ENCODE measurements at regions not wholly inside any gene's neighbourhood (a gene's known extent, or its start where the extent isn't known, plus 50 kb on each side); places are given as distances from the start of the nearest gene placed in this dataset.
"Not testable (repeated sequence)": the region's sequence is repeated elsewhere in the genome, so short reads cannot be mapped to it uniquely, and the experiment has no call there.

- DNase-seq (ENCODE audit: extremely low read depth in 1 of 11, low read depth in 9 of 11, low spot score in 4 of 11) = no peak
Observed at GRCh38 chr16:54985156-54985555, 54.5 kb downstream of the IRX5 start.

- DNase-seq (ENCODE audit: extremely low read depth in 1 of 11, low read depth in 9 of 11, low spot score in 4 of 11) = no peak
Observed at GRCh38 chr16:54985668-54986067, 55.0 kb downstream of the IRX5 start.

- DNase-seq (ENCODE audit: extremely low read depth in 1 of 11, low read depth in 9 of 11, low spot score in 4 of 11) = no peak
Observed at GRCh38 chr16:54986409-54986808, 55.7 kb downstream of the IRX5 start.

- DNase-seq (ENCODE audit: extremely low read depth in 1 of 11, low read depth in 9 of 11, low spot score in 4 of 11) = no peak
Observed at GRCh38 chr16:54987081-54987480, 56.4 kb downstream of the IRX5 start.

GRCh38 chr16:54991525-54991924 is 60.9 kb downstream of the IRX5 start:
- no peak for DNase-seq (ENCODE audit: extremely low read depth in 1 of 11, low read depth in 9 of 11, low spot score in 4 of 11)

DNA sequence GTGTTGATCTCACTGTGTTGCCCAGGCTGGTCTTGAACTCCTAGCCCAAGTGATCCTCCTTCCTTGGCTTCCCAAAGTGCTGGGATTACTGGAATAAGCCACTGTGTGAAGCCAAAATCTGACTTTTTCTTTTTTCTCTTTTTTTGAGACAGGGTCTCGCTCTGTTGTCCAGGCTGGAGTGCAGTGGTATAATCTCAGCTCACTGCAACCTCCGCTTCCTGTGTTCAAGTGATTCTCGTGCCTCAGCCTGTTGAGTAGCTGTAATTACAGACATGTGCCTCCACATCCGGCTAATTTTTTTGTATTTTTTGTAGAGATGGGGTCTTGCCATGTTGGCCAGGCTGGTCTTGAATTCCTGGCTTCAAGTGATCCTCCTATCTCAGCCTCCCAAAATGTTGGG is 61.3 kb downstream of the IRX5 start:
- not testable (repeated sequence) for DNase-seq (ENCODE audit: extremely low read depth in 1 of 11, low read depth in 9 of 11, low spot score in 4 of 11)

- no peak for DNase-seq (ENCODE audit: extremely low read depth in 1 of 11, low read depth in 9 of 11, low spot score in 4 of 11)
Observed at GRCh38 chr16:54993106-54993895, 62.6 kb downstream of the IRX5 start.

DNA sequence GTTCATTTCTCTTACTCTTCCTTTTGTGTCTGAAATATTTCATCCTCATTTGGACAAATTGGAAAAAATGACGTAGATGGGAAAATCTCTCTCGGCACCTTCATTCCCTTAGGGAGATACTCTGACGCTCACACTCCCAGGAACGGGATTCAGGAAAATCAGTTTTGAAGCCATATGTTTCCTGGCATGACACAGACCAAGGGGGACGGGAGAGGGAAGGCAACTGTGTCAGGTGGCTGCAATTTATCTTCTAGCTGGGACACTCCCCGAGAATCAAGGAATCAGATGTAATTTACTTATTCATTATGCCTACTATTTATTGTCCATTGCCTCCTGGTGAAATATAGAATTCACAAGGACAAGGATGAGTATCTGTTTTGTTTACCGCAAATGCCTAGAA is 65.5 kb downstream of the IRX5 start:
- no peak for DNase-seq (ENCODE audit: extremely low read depth in 1 of 11, low read depth in 9 of 11, low spot score in 4 of 11)

DNA sequence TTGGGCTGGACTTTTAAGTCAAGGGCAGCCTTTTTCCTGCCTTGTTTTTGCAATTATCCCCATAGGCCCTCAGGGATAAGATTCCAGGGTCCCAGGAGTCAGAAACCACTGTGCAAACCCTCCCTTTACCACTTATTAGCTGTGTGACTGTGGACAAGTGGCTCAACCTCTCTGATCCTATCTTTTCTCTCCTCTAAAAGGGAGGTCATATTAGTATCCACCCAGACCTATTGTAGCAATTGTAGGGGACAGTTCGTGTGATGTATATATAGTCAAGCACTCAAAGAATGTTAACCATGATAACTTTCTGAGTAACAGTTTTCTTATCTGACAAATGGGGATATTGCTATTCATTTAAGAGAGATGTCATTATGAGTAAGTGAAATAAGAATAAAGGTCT is 68.2 kb downstream of the IRX5 start:
- DNase-seq (ENCODE audit: extremely low read depth in 1 of 11, low read depth in 9 of 11, low spot score in 4 of 11) = no peak

- no peak for DNase-seq (ENCODE audit: extremely low read depth in 1 of 11, low read depth in 9 of 11, low spot score in 4 of 11)
Observed at GRCh38 chr16:54999481-54999880, 68.8 kb downstream of the IRX5 start.

DNA sequence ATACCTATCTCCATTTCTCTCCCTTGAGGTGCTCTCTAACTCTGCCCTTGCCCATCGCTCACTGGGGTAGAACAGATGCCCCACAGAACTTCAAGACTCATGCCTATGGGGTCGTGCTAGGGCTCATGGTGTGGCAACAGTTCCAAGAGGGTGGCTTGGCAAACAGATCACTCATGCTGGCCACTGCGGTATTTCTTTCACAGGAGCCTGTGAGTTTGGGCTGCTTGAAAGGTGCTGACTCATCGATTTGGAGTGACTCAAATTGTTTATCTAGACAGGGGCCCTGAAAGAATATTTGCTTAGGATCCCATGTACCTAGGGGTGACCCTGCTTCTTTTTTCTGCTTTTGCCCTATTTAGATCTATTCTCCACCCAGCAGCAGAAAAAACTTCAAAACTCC is 69.9 kb downstream of the IRX5 start:
- DNase-seq (ENCODE audit: extremely low read depth in 1 of 11, low read depth in 9 of 11, low spot score in 4 of 11) = no peak

GRCh38 chr16:55001931-55002330 is 71.3 kb downstream of the IRX5 start:
- no peak for DNase-seq (ENCODE audit: extremely low read depth in 1 of 11, low read depth in 9 of 11, low spot score in 4 of 11)

DNA sequence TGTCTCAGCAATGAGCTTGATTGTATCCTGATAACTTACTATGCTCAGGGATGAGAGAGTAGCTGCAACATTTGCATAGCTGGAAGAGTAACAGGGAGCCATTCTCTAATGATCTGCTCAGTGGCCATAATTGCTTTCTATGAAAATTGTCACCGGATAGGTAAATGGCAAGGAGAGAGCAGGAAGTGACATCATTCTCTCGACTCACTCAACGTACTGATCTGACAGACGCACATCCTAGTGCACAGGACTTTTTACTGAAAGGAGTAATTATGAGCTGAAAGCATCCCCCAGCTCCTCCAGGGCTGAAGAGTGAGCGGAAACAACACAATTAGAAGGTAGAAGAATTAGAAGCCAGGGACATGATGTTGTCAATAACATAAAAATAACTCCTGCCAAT is 71.8 kb downstream of the IRX5 start:
- no peak for DNase-seq (ENCODE audit: extremely low read depth in 1 of 11, low read depth in 9 of 11, low spot score in 4 of 11)

GRCh38 chr16:55003306-55003705 is 72.6 kb downstream of the IRX5 start:
- no peak for DNase-seq (ENCODE audit: extremely low read depth in 1 of 11, low read depth in 9 of 11, low spot score in 4 of 11)

- DNase-seq (ENCODE audit: extremely low read depth in 1 of 11, low read depth in 9 of 11, low spot score in 4 of 11) = no peak
Observed at GRCh38 chr16:55003916-55004315, 73.3 kb downstream of the IRX5 start.

DNA sequence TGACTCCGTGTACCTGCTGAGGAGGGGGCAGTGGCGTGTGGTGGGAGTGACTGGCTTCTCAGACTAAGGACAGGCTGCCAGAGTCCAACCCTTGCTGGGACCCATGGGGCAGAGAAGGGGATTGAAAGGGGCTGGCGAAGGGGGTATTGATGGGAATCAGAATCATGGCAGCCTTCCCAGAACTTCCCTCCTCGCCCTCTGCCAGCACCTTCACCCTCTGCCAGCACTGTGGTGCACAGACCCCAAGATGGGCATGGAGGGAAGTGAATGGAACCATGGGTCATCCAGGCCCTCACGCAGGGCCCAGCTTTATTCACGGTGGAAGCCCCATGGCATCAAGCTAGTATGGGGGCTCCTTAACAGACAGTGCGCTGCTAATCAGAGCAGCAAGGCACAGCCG is 76.8 kb downstream of the IRX5 start:
- DNase-seq (ENCODE audit: extremely low read depth in 1 of 11, low read depth in 9 of 11, low spot score in 4 of 11) = no peak

GRCh38 chr16:55008836-55009510 is 78.3 kb downstream of the IRX5 start:
- DNase-seq (ENCODE audit: extremely low read depth in 1 of 11, low read depth in 9 of 11, low spot score in 4 of 11) = no peak

GRCh38 chr16:55009581-55009980 is 78.9 kb downstream of the IRX5 start:
- no peak for DNase-seq (ENCODE audit: extremely low read depth in 1 of 11, low read depth in 9 of 11, low spot score in 4 of 11)

DNA sequence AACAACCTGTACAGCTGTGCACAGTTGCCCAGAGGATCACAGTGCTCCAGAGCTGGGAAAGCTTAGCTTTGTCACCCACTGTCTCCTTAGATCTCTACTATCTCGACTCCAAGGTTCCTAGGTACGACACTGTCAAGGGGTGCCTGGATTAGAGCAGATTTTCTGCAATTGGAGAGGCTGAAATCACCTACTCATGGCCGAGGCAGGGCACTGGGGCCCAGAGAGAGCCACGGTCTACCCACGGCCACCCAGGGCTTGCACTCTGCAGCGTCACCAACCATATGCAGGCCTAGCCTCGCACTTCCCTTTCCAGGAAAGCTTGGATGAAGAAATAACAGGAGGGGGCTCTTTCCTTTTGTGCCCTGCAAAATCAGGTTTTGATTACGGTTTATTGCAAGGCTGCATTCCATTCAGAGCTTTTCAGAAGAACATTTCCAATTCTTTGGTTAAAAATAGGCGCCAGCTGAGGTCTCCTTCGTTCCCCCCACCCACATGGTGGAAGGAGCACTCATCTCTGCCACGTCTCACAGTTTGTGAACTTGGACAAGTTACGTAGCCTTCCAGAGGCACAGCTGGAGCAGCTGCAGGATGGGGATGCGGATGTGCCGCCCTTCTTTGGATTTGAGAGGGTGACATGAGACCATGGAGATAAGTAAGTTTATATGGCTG is 80.0 kb downstream of the IRX5 start:
- no peak for DNase-seq (ENCODE audit: extremely low read depth in 1 of 11, low read depth in 9 of 11, low spot score in 4 of 11)

GRCh38 chr16:55012362-55012761 is 81.7 kb downstream of the IRX5 start:
- no peak for DNase-seq (ENCODE audit: extremely low read depth in 1 of 11, low read depth in 9 of 11, low spot score in 4 of 11)
